AG10803 (cell line): ENCODE measurements at regions not wholly inside any gene's neighbourhood (a gene's known extent, or its start where the extent isn't known, plus 50 kb on each side); places are given as distances from the start of the nearest gene placed in this dataset.
A peak's percentile ranks its signal among the peaks of the same experiment; 100 is the strongest.

Experiments used
- DNase-seq: peaks from one replicate; pipeline ENCODE4 v3.0.0; 2010; ENCODE audit warnings: low read depth
- H3K4me3 ChIP-seq: 2 replicates; pipeline ENCODE4 v1.5.1; 2011; ENCODE audit warnings: mild to moderate bottlenecking, low read length, control low read depth
- CTCF ChIP-seq: conservative IDR thresholded peaks from 2 replicates; pipeline ENCODE4 v1.5.1; 2011; ENCODE audit warnings: mild to moderate bottlenecking, low read length, control low read depth, inconsistent platforms

GRCh38 chr15:69529961-69530633 is 77.5 kb downstream of the RPLP1 start:
- TF ChIP-seq CTCF: no peak
- H3K4me3 ChIP-seq: no peak overlapping the region
- no peak for DNase-seq

DNA sequence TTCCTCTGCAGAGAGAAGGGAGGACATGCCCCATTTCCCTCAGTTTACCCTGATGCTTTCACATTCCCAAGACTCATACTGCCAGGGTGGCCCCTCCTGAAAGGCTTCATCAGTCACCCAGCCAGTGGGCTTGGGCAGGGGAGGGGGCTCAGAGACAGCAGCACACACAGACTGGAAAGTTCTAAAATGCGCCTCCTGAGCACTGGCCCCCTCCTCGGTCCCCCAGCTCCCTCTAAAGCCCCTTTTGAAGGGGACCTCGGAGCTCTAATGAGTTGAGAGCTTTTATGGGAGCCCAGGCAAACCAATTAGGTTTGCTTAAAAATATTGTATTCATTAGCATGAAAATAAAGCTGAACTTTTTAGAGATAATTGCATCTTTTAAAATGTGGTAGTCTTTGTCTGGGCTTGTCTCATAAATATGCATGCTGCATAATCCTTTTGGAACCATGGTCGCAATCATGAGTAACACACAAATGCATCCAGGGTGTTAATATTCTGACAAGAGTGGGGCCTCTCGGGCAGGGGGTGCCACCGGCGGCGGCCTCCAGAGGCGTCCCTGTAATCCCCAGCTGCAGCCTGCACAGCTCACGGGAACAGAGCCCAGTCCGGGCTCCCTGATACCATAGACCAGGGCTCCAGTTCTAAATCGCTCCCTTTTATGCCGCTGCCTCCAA is 78.5 kb downstream of the RPLP1 start:
- no peak for TF ChIP-seq CTCF
- H3K4me3 ChIP-seq: no peak overlapping the region
- no peak for DNase-seq

GRCh38 chr15:69531665-69532027 is 79.0 kb downstream of the RPLP1 start:
- no peak overlapping the region for H3K4me3 ChIP-seq
- no peak for TF ChIP-seq CTCF
- DNase-seq: no peak

DNA sequence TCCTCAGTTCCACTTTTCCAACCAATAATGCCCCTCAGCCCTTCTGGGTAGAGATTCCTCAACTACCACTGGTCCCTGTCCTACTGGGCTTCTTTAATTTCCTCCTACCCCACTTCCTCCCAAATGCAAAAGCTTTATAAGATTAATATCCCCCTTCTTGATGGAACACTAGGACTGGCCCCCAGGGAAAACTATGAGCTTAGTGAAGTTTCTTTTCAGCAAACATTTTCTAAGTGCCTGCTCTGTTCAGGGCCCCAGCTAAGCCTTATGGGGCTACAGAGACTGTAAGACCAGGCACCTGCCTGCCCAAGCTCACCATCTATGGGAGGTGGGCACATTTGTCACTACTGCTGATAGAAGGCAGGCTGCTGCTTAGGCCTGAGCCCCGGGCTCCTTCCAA is 79.4 kb downstream of the RPLP1 start:
- no peak for DNase-seq
- H3K4me3 ChIP-seq: no peak overlapping the region
- TF ChIP-seq CTCF: no peak

DNA sequence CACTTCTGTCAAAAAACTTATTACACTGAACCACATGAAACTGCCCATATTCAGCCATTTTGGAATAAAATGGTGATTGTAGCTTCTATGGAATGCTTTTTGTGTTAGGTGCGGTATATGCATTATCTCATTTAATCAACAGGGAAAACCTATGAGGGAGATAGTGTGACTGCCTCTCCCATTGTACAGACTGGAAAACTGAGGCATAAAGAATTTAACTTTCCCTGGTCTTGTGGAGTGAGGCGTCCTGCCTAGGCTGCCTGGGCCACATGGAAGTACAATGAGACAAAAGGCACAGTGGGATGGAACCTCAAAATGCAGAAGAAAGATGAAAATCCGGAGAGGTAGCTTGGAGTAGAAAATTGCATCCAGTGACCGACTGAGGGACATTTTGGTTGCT is 80.2 kb downstream of the RPLP1 start:
- DNase-seq: no peak

GRCh38 chr15:69533522-69533921 is 80.9 kb downstream of the RPLP1 start:
- DNase-seq: peak; percentile 16
- TF ChIP-seq CTCF: no peak
- no peak overlapping the region for H3K4me3 ChIP-seq

More for the DNA sequence above, 80.2 kb downstream of the RPLP1 start:
- TF ChIP-seq CTCF: no peak
- H3K4me3 ChIP-seq: no peak overlapping the region

DNA sequence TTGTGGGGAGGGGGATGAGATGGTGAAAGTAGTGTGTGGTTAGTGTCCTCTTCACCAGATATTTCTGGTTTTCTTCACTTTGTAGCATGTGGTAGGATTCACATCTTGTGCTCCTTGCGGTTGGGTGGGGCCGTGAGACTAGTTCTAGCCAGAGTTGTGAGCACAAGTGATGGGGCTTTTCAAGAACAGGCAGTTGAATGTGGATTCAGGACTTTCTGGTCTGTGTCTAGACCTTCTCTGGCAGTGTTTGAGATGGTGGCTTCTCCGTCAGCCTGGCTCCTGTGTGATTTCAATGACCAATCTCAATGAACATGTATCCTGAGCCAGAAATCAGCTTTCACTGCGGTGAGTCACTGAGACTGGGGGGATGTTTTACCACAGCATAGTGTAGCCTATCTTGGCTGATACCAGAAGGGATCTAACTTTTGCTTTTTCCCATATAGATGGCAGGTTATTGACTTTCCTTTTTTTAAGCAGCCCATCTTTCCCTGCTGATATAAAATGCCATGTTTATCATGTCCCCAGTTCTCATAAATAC is 82.6 kb downstream of the RPLP1 start:
- peak; percentile 50 for DNase-seq
- H3K4me3 ChIP-seq: no peak overlapping the region
- no peak for TF ChIP-seq CTCF
